CD1c-positive myeloid dendritic cell (primary cell): ENCODE measurements at regions not wholly inside any gene's neighbourhood (a gene's known extent, or its start where the extent isn't known, plus 50 kb on each side); places are given as distances from the start of the nearest gene placed in this dataset.

Experiments used
- DNase-seq: peaks from one replicate; pipeline ENCODE4 v3.0.0-alpha.2; 2016; ENCODE audit errors: extremely low spot score

GRCh38 chr2:206368484-206368883, 74.8 kb upstream of the ADAM23 start:
- no peak for DNase-seq

- peak; percentile 70 for DNase-seq
Observed at GRCh38 chr2:206368933-206369569, 74.3 kb upstream of the ADAM23 start.

GRCh38 chr2:206375956-206376355, 67.4 kb upstream of the ADAM23 start:
- no peak for DNase-seq

- DNase-seq = no peak
Observed at GRCh38 chr2:206378835-206379234, 64.5 kb upstream of the ADAM23 start.

- DNase-seq = no peak
Observed at GRCh38 chr2:206379266-206379665, 64.1 kb upstream of the ADAM23 start.

GRCh38 chr2:206379886-206380285, 63.4 kb upstream of the ADAM23 start:
- DNase-seq = no peak

GRCh38 chr2:206381881-206382280, 61.5 kb upstream of the ADAM23 start:
- no peak for DNase-seq

GRCh38 chr2:206383669-206384068, 59.7 kb upstream of the ADAM23 start:
- no peak for DNase-seq

- DNase-seq = no peak
Observed at GRCh38 chr2:206387808-206388207, 55.5 kb upstream of the ADAM23 start.

GRCh38 chr2:206388698-206389097, 54.6 kb upstream of the ADAM23 start:
- no peak for DNase-seq

GRCh38 chr2:206389164-206389563, 54.2 kb upstream of the ADAM23 start:
- DNase-seq = no peak

GRCh38 chr2:206390181-206390580, 53.2 kb upstream of the ADAM23 start:
- no peak for DNase-seq

GRCh38 chr2:206392118-206392517, 51.2 kb upstream of the ADAM23 start:
- DNase-seq = peak; percentile 45
